ENCODE measurements at regions not wholly inside any gene's neighbourhood (a gene's known extent, or its start where the extent isn't known, plus 50 kb on each side); places are given as distances from the start of the nearest gene placed in this dataset.
A peak's percentile ranks its signal among the peaks of the same experiment; 100 is the strongest.

- no peak for TF ChIP-seq CTCF (IDR thresholded peaks at IDR 0.05)
Measured at GRCh38 chr3:164814106-164814505, 264.2 kb downstream of the SI start.

GRCh38 chr3:164812042-164812441 lies 266.3 kb downstream of the SI start:
- TF ChIP-seq CTCF (IDR thresholded peaks at IDR 0.05): no peak

GRCh38 chr3:164806188-164806587 lies 272.1 kb downstream of the SI start:
- peak; percentile 81 for TF ChIP-seq CTCF (IDR thresholded peaks at IDR 0.05)

- no peak for TF ChIP-seq CTCF (IDR thresholded peaks at IDR 0.05)
Measured at GRCh38 chr3:164794099-164794498, 284.2 kb downstream of the SI start.

GRCh38 chr3:164791263-164791662 lies 287.0 kb downstream of the SI start:
- TF ChIP-seq CTCF (IDR thresholded peaks at IDR 0.05): no peak

- TF ChIP-seq CTCF (IDR thresholded peaks at IDR 0.05): no peak
Measured at GRCh38 chr3:164781755-164782154, 296.5 kb downstream of the SI start.

GRCh38 chr3:164779816-164780215 lies 298.5 kb downstream of the SI start:
- no peak for TF ChIP-seq CTCF (IDR thresholded peaks at IDR 0.05)

- no peak for TF ChIP-seq CTCF (IDR thresholded peaks at IDR 0.05)
Measured at GRCh38 chr3:164752812-164753211, 325.5 kb downstream of the SI start.
